ENCODE measurements at regions not wholly inside any gene's neighbourhood (a gene's known extent, or its start where the extent isn't known, plus 50 kb on each side); places are given as distances from the start of the nearest gene placed in this dataset.

DNA sequence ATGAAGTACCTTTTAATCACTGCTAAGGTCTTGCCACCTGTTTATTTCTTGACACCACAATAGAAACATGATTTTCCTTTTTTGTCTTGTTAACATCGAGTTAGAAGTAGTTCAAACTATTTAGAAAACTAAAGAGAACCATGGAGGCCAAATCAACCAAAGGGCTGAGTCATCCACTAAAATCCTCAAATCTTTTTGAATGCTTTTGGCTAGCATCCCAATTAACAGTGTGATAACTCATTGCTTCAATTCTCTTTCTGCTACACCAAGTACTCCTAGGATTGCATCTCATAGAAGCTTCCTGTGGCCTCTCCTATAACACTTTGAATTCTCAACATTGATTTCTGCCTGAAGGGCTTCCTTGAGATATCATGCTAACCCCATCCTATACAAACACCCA lies 159.9 kb upstream of the MMADHC start:
- intact Hi-C loops (cut with DNase I) = no loop called here
- peaks cover 0 to 11% (median 0%) of the 10 kb centered on the region in 12 donors for H3K4me1 ChIP-seq
- H3K27ac ChIP-seq = no peak overlapping the region
- H3K36me3 ChIP-seq = no peaks in the 10 kb centered on the region
- no peak for ATAC-seq
- TF ChIP-seq CTCF (IDR thresholded peaks at IDR 0.05) = no peak
- no peak for TF ChIP-seq POLR2A (IDR thresholded peaks at IDR 0.05)
- H3K9me3 ChIP-seq = no peaks in the 10 kb centered on the region
- no peak for DNase-seq
- H3K4me3 ChIP-seq = no peak overlapping the region
- no peaks in the 10 kb centered on the region for H3K27me3 ChIP-seq
- WGBS, 4 donors = 75 to 89% (median 81%) methylated on average over 1 of the region's 1 CpG

DNA sequence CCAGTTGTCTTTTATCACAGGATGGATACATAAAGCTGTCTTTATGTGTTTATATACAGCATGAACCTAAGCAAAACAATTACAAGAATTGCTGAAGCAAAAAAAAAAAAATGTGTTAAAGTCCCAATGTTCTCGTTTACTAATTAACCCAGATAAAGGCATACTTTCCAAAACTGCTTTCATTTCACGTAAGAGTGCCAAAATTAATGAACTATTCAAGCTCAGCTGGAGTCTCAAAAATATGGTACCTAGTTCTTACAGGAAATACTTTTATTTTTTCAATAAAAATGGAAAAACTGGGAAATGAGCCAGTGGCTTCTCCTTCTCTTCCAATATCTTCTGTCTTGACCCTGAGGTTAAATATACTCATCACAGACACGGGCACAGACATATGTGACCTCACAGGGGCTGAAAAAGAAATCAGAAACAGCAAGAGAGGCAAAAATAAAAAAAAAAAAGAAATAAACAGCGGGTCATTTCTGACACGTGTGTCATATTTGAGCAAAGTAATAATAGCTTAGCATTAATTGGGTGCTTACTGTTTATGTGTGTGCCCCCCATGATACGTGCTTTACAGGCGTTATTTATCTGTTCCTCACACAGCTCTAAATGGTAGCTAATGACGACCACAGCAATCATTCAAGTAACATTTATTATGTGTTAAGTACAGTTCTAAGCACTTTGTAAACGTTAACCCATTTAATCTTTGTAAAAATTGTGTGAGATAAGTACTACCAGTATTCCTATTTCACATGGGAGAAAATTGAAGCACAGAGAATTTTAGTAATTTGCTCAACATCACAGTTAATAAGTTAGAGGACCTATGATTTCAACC lies 158.0 kb upstream of the MMADHC start:
- no peak for ATAC-seq
- Histone ChIP-seq H3K4me1 (peaks cover 0 to 5% (median 0%) of the 10 kb centered on the region in 12 donors), H3K9me3 (no peaks in the 10 kb centered on the region), H3K27me3 (no peaks in the 10 kb centered on the region), H3K36me3 (no peaks in the 10 kb centered on the region), H3K4me3 (no peak overlapping the region), H3K27ac (no peak overlapping the region)
- WGBS, 4 donors = 60 to 74% (median 65%) methylated on average over 9 of the region's 9 CpGs
- TF ChIP-seq POLR2A (IDR thresholded peaks at IDR 0.05) = no peak
- TF ChIP-seq CTCF (IDR thresholded peaks at IDR 0.05) = no peak
- intact Hi-C loops (cut with DNase I) = no loop called here
- no peak for DNase-seq

GRCh38 chr2:149744865-149745264 lies 157.3 kb upstream of the MMADHC start:
- WGBS, 4 donors = 56 to 77% (median 66%) methylated on average over 5 of the region's 5 CpGs
- H3K9me3 ChIP-seq = no peaks in the 10 kb centered on the region
- H3K36me3 ChIP-seq = no peaks in the 10 kb centered on the region
- TF ChIP-seq CTCF (IDR thresholded peaks at IDR 0.05) = no peak
- TF ChIP-seq POLR2A (IDR thresholded peaks at IDR 0.05) = no peak
- H3K4me3 ChIP-seq = no peak overlapping the region
- H3K27me3 ChIP-seq = no peaks in the 10 kb centered on the region
- DNase-seq (no peak), ATAC-seq (no peak)
- no peak overlapping the region for H3K27ac ChIP-seq
- intact Hi-C loops (cut with DNase I) = no loop called here
- H3K4me1 ChIP-seq = peaks cover 0 to 5% (median 0%) of the 10 kb centered on the region in 12 donors

DNA sequence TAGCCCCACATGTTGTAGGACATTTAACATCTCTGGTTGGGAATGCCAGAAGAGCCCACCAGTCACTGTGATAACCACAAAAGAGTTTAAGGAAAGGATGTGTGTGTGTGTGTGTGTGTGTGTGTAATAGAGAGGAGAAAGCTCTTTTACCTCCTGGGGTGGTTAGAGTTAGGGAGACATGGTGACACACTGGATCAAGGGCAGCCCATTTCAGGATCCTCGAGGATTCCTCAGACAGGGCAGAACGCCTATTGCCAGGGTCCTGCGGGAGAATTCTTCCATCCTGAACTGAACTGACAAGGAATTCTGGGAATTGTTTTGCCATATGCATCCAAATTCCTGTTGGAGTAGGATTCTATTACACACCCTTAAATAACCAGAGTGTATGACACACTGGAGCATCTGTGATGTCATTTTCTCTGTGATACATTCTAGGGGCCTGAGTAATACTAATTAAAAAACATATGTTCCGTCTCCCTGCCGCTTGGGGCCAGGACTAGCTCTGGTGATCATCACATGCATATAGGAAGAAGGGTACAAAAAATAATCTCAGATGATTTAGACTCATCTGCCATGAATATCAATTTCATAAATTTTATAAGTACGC lies 156.4 kb upstream of the MMADHC start:
- Histone ChIP-seq H3K36me3 (no peaks in the 10 kb centered on the region), H3K27me3 (no peaks in the 10 kb centered on the region), H3K9me3 (no peaks in the 10 kb centered on the region), H3K4me3 (no peak overlapping the region), H3K27ac (no peak overlapping the region), H3K4me1 (peaks cover 0 to 5% (median 0%) of the 10 kb centered on the region in 12 donors)
- intact Hi-C loops (cut with DNase I) = no loop called here
- DNase-seq = no peak
- ATAC-seq = peak in 1 of 4 donors; percentile 52
- 53 to 65% (median 60%) methylated on average over 6 of the region's 6 CpGs for WGBS, 4 donors
- TF ChIP-seq POLR2A (IDR thresholded peaks at IDR 0.05) = no peak
- no peak for TF ChIP-seq CTCF (IDR thresholded peaks at IDR 0.05)
